Heart left ventricle (tissue), 16 donors: ENCODE measurements at regions not wholly inside any gene's neighbourhood (a gene's known extent, or its start where the extent isn't known, plus 50 kb on each side); places are given as distances from the start of the nearest gene placed in this dataset.

Experiments
- ATAC-seq, 4 donors: fragments of 200-7000 bp; cut with Tn5 transposase; one replicate each; pipeline ENCODE4 v1.9.1; 2020 to 2022; ENCODE audit warnings: moderate library complexity in 4 of 4, mild to moderate bottlenecking in 3 of 4, moderate number of reproducible peaks in 1 of 4
- DNase-seq, 5 donors: peaks; one replicate each; pipeline ENCODE4 v3.0.0-alpha.2; 2020
- H3K27ac ChIP-seq, 12 donors: fragments of 200-600 bp; sonication (generic) in 4 of 12; one replicate each; pipeline versions ENCODE4 v1.5.0 to v1.8.0; 2016 to 2022; ENCODE audit warnings: mild to moderate bottlenecking in 2 of 12
- H3K27me3 ChIP-seq, 9 donors: fragments of 200-600 bp; sonication (generic) in 2 of 9; one replicate each; pipeline versions ENCODE4 v1.5.1 to v1.8.0; 2016 to 2022; ENCODE audit warnings: mild to moderate bottlenecking in 3 of 9
- H3K36me3 ChIP-seq, 9 donors: fragments of 200-600 bp; sonication (generic) in 2 of 9; one replicate each; pipeline versions ENCODE4 v1.5.0 to v1.8.0; 2018 to 2022; ENCODE audit warnings: mild to moderate bottlenecking in 2 of 9
- H3K4me1 ChIP-seq, 12 donors: fragments of 200-600 bp; sonication (generic) in 4 of 12; one replicate each; pipeline versions ENCODE4 v1.5.0 to v1.8.0; 2016 to 2022; ENCODE audit warnings: mild to moderate bottlenecking in 3 of 12
- H3K4me3 ChIP-seq, 12 donors: fragments of 200-600 bp; sonication (generic) in 4 of 12; one replicate each; pipeline versions ENCODE4 v1.5.0 to v1.8.0; 2017 to 2022; ENCODE audit warnings: mild to moderate bottlenecking in 9 of 12, moderate library complexity in 4 of 12
- H3K9me3 ChIP-seq, 12 donors: fragments of 200-600 bp; sonication (generic) in 4 of 12; one replicate each; pipeline versions ENCODE4 v1.5.0 to v1.8.0; 2016 to 2022; ENCODE audit warnings: mild to moderate bottlenecking in 1 of 12
- POLR2A ChIP-seq, 2 donors: fragments of 450-650 bp; IDR thresholded peaks; one replicate each; pipeline ENCODE4 v1.6.1; 2017; ENCODE audit warnings: antibody characterized with exemption in 2 of 2, mild to moderate bottlenecking in 2 of 2, moderate library complexity in 2 of 2
- WGBS, 4 donors: extraction: QIAGEN DNeasy Blood & Tissue Kit in 2 of 4; methylation state at CpG; one replicate each; pipeline versions ENCODE4 v1.1.5 to v1.1.7; 2013 to 2018; 5-methylcytosine and 5-hydroxymethylcytosine counted together
- intact Hi-C, 10 donors: fragments of 100-400 bp; cut with DNase I; formaldehyde crosslinking; loops; one replicate each; pipeline versions ENCODE4 v1.11.1 to v1.14.2; 2022
- TF ChIP-seq, protein P1 (sequence below), 12 donors: fragments of 200-600 bp; sonication (generic) in 4 of 12; IDR thresholded peaks; one replicate each; pipeline versions ENCODE4 v1.5.0 to v1.8.0; 2018 to 2022; ENCODE audit warnings: antibody characterized with exemption in 12 of 12, mild to moderate bottlenecking in 5 of 12
- donor health status: ischemic (EF 13 %, LVEDD 7.1; RV severe dilation, severe dysfunction).
- donor health status: healthy with polysubstance abuse.
- donor health status: DM: no; HTN: yes; CAD: no.
- donor health status: DM: no; HTN: no; CAD: no.
- donor health status: ischemic (EF 25% LVEDD 6.9; RV normal size, moderate dysfunction).
- donor health status: ischemic (EF 25% LVEDD 5.7; RV mildly dilated, moderate dysfunction).
- donor health status: healthy.
- donor health status: DM: yes; HTN: yes; CAD: no.
- donor health status: ischemic (EF 35%, LVEDD 5.7; RV mildly dilated, moderate dysfunction).
- donor health status: nonischemic (EF 11% LVEDD 7.7; RV severe dilation, severe dysfunction).
- donor health status: DM: yes; HTN: yes; CAD: no.
- donor health status: PGD.
- donor health status: ischemic (EF 29% LVEDD 5.4; RV normal size, mild dysfunction).
- donor health status: nonischemic (EF 23%, LVEDD 6.1; RV moderate dilation, normal function).

DNA sequence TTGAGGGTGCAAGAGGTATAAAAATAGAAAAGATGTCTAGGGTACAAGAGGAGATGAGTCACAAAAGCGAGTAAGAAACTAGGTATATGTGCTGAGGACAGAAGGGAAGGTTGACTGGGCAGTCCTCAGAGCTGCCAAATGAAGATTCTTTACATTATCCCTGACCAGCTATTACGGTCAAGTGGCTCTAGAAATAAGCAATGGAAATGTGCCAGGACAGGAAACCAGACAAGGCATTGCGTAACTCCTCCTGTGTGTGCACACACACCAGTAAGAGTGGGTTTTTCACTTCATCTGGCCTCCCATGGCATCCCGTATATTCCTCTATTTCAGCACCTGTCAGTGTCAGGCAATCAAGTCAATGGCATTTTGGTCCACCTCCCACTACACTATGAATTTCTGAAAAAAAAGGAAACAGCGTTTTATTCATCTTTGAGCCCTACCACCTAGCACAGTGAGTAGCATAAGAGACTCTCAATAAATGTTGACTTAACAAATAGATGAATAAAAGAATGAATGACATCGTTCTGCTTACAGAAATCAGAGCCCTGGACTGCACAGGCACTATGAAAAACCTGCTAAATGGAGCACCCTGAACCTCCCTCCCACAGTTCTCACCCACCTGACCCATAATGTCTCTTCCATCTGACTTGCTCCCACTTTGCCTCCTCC is 62.6 kb upstream of the KLF3 start:
- ATAC-seq = peak in 3 of 4 donors; percentile 39 to 65 (median 51)
- H3K4me3 ChIP-seq = no peak overlapping the region
- no peaks in the 10 kb centered on the region for H3K36me3 ChIP-seq
- H3K27me3 ChIP-seq = no peaks in the 10 kb centered on the region
- intact Hi-C loops = no loop called here
- TF ChIP-seq, protein P1, sequence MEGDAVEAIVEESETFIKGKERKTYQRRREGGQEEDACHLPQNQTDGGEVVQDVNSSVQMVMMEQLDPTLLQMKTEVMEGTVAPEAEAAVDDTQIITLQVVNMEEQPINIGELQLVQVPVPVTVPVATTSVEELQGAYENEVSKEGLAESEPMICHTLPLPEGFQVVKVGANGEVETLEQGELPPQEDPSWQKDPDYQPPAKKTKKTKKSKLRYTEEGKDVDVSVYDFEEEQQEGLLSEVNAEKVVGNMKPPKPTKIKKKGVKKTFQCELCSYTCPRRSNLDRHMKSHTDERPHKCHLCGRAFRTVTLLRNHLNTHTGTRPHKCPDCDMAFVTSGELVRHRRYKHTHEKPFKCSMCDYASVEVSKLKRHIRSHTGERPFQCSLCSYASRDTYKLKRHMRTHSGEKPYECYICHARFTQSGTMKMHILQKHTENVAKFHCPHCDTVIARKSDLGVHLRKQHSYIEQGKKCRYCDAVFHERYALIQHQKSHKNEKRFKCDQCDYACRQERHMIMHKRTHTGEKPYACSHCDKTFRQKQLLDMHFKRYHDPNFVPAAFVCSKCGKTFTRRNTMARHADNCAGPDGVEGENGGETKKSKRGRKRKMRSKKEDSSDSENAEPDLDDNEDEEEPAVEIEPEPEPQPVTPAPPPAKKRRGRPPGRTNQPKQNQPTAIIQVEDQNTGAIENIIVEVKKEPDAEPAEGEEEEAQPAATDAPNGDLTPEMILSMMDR (IDR thresholded peaks at IDR 0.05) = no peak
- TF ChIP-seq POLR2A (IDR thresholded peaks at IDR 0.05) = no peak
- H3K9me3 ChIP-seq = no peaks in the 10 kb centered on the region
- H3K4me1 ChIP-seq = peaks cover 0 to 15% (median under 1%) of the 10 kb centered on the region in 12 donors
- no peak overlapping the region for H3K27ac ChIP-seq
- no peak for DNase-seq
- WGBS, 4 donors = 40 to 52% (median 45%) methylated on average over 6 of the region's 6 CpGs

DNA sequence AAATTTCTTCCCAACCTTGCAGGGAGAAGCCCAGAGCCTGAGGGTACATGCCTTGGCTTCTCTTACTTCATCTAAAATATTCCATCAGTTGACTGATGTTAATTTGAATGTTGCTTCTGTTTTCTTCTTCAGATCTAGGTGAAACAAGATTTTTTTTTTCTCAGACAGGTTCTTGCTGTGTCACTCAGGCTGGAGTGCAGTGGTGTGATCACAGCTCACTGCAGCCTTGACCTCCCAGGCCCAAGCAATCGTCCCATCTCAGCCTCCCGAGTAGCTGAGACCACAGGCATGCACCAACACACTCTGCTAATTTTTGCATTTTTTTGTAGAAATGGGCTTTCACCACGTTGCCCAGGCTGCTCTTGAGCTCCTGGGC is 62.1 kb upstream of the KLF3 start:
- Histone ChIP-seq H3K27ac (no peak overlapping the region), H3K4me3 (no peak overlapping the region), H3K36me3 (no peaks in the 10 kb centered on the region), H3K4me1 (peaks cover 0 to 17% (median 1%) of the 10 kb centered on the region in 12 donors), H3K27me3 (no peaks in the 10 kb centered on the region), H3K9me3 (no peaks in the 10 kb centered on the region)
- TF ChIP-seq POLR2A (IDR thresholded peaks at IDR 0.05) = no peak
- TF ChIP-seq, protein P1 (IDR thresholded peaks at IDR 0.05) = no peak
- intact Hi-C loops = no loop called here
- DNase-seq = no peak
- 88 to 96% (median 89%) methylated on average over 3 of the region's 3 CpGs for WGBS, 4 donors
- ATAC-seq = no peak

DNA sequence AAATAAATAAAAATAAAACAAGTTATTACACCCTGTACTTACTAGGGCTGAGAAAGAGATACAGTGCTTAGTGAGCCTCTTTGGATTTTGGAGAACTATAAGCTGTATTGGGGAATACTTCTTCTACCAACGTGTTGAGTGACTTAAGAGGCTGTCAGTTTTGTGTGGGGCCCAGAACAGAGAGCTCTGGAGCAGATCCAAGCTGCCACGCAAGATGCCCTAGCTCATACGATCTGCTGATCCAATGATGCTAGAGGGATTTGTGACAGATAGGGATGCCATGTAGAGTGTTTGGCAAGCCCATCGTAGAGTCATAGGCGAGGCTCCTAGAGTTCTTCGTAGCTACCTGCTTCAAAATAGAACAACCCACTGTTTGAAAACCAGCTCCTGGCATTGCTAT is 60.3 kb upstream of the KLF3 start:
- Histone ChIP-seq H3K36me3 (no peaks in the 10 kb centered on the region), H3K27me3 (no peaks in the 10 kb centered on the region), H3K4me1 (peaks cover 0 to 17% (median 1%) of the 10 kb centered on the region in 12 donors), H3K27ac (no peak overlapping the region), H3K4me3 (no peak overlapping the region), H3K9me3 (no peaks in the 10 kb centered on the region)
- TF ChIP-seq POLR2A (IDR thresholded peaks at IDR 0.05) = no peak
- TF ChIP-seq, protein P1 (IDR thresholded peaks at IDR 0.05) = no peak
- ATAC-seq = peak in 1 of 4 donors; percentile 52
- intact Hi-C loops = no loop called here
- WGBS, 4 donors = 50 to 64% (median 55%) methylated on average over 6 of the region's 6 CpGs
- DNase-seq = no peak

DNA sequence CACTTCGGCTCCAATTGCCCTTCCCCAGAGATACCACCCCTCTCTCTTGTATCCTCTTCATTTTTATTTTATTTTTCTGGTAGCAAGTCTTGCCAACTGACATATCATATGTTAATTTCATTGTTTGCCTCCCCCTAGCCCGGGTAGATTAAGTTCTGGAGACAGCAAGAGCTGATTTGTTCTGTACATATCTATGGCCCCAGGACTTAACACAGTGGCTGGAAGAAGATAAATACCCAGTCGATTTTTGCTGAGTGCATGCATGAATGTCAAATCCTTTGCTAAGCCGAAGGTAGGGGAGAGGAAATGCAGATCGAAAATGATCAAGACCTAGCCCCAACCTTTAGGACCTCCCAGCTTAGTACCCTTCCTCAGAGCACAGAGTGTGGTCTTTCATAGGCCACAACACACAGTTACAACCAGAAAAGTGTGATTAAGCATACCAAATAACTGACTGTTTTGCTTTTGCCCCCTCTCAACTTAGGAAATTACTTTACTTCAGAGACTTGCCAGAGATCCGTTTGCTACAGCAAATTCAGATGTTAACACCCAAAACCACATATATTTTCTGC is 58.7 kb upstream of the KLF3 start:
- WGBS, 4 donors = 62 to 69% (median 66%) methylated on average over 6 of the region's 6 CpGs
- Histone ChIP-seq H3K9me3 (no peaks in the 10 kb centered on the region), H3K4me3 (no peak overlapping the region), H3K36me3 (no peaks in the 10 kb centered on the region), H3K27ac (no peak overlapping the region), H3K4me1 (peaks cover 0 to 25% (median 1%) of the 10 kb centered on the region in 12 donors), H3K27me3 (no peaks in the 10 kb centered on the region)
- intact Hi-C loops = no loop called here
- no peak for ATAC-seq
- DNase-seq = no peak
- TF ChIP-seq, protein P1 (IDR thresholded peaks at IDR 0.05) = no peak
- TF ChIP-seq POLR2A (IDR thresholded peaks at IDR 0.05) = no peak
